CD14-positive monocyte (primary cell): ENCODE measurements at regions not wholly inside any gene's neighbourhood (a gene's known extent, or its start where the extent isn't known, plus 50 kb on each side); places are given as distances from the start of the nearest gene placed in this dataset.

Experiments
- DNase-seq, 3 donors: peaks; one replicate each; pipeline ENCODE4 v3.0.0-alpha.2; 2011 to 2022
- H2AFZ ChIP-seq: 2 replicates; pipeline ENCODE4 v1.6.0; 2012; ENCODE audit warnings: mild to moderate bottlenecking, low read depth, low read length, inconsistent platforms; ENCODE audit not compliant: insufficient read depth, poor library complexity, severe bottlenecking
- H3K27ac ChIP-seq, 2 donors: 1 replicate in 1 of 2; 2 replicates in 1 of 2; pipeline ENCODE4 v1.5.1; 2012 to 2013; ENCODE audit warnings: low read length in 2 of 2, control low read depth in 1 of 2, inconsistent platforms in 1 of 2, low read depth in 1 of 2, mild to moderate bottlenecking in 1 of 2
- H3K27me3 ChIP-seq, 2 donors: one replicate each; pipeline versions ENCODE4 v1.6.0 to v1.6.1; 2011 to 2013; ENCODE audit warnings: low read length in 2 of 2; ENCODE audit not compliant: control insufficient read depth in 2 of 2, insufficient read depth in 2 of 2
- H3K36me3 ChIP-seq, 2 donors: replicated peaks in 1 of 2; 1 replicate in 1 of 2; 2 replicates in 1 of 2; pipeline versions ENCODE4 v1.5.1 to v1.6.1; 2012 to 2013; ENCODE audit warnings: low read length in 2 of 2, control low read depth in 1 of 2, inconsistent platforms in 1 of 2, mild to moderate bottlenecking in 1 of 2; ENCODE audit not compliant: insufficient read depth in 2 of 2, control insufficient read depth in 1 of 2
- H3K4me1 ChIP-seq, 2 donors: 1 replicate in 1 of 2; 2 replicates in 1 of 2; pipeline versions ENCODE4 v1.5.1 to v1.6.1; 2012 to 2013; ENCODE audit warnings: low read length in 2 of 2, control low read depth in 1 of 2, inconsistent platforms in 1 of 2, mild to moderate bottlenecking in 1 of 2, moderate library complexity in 1 of 2; ENCODE audit not compliant: insufficient read depth in 2 of 2, control insufficient read depth in 1 of 2
- H3K4me2 ChIP-seq: replicated peaks from 2 replicates; pipeline ENCODE3; 2012; ENCODE audit warnings: low read length, moderate library complexity, mild to moderate bottlenecking; ENCODE audit not compliant: poor library complexity, severe bottlenecking; ENCODE audit errors: extremely low read depth
- H3K4me3 ChIP-seq, 3 experiments: fragments of 200-600 bp in 1 of 3; sonication (generic) in 1 of 3; replicated peaks in 1 of 3; 1 replicate in 2 of 3; 2 replicates in 1 of 3; pipeline ENCODE4 v1.5.1; 2011 to 2013; ENCODE audit warnings: low read length in 3 of 3, mild to moderate bottlenecking in 3 of 3, control low read depth in 2 of 3, low read depth in 2 of 3, inconsistent platforms in 1 of 3, moderate library complexity in 1 of 3
- H3K79me2 ChIP-seq: 2 replicates; pipeline ENCODE4 v1.6.0; 2012; ENCODE audit warnings: mild to moderate bottlenecking, control low read depth, inconsistent platforms, low read length, moderate library complexity; ENCODE audit not compliant: insufficient read depth
- H3K9ac ChIP-seq: 2 replicates; pipeline ENCODE4 v1.6.0; 2017; ENCODE audit warnings: low read length, mild to moderate bottlenecking; ENCODE audit not compliant: insufficient read depth, poor library complexity, severe bottlenecking
- H3K9me3 ChIP-seq, 2 donors: replicated peaks in 1 of 2; 1 replicate in 1 of 2; 2 replicates in 1 of 2; pipeline versions ENCODE4 v1.5.1 to v1.6.1; 2012 to 2013; ENCODE audit warnings: low read length in 2 of 2, control low read depth in 1 of 2; ENCODE audit not compliant: control insufficient read depth in 1 of 2, insufficient read depth in 1 of 2
- H4K20me1 ChIP-seq: 2 replicates; pipeline ENCODE4 v1.6.0; 2012; ENCODE audit warnings: mild to moderate bottlenecking, low read length, control low read depth, moderate library complexity; ENCODE audit not compliant: insufficient read depth
- H3K27ac Mint-ChIP-seq, 7 donors: one replicate each; pipeline ENCODE4 v1.8.0; 2020; ENCODE audit warnings: mild to moderate bottlenecking in 7 of 7, mixed read lengths in 7 of 7, moderate library complexity in 6 of 7, inconsistent platforms in 2 of 7
- H3K27me3 Mint-ChIP-seq, 3 donors: one replicate each; pipeline ENCODE4 v1.8.0; 2021 to 2022; ENCODE audit warnings: low read depth in 3 of 3, mild to moderate bottlenecking in 3 of 3, mixed read lengths in 3 of 3, moderate library complexity in 3 of 3, inconsistent platforms in 1 of 3
- H3K36me3 Mint-ChIP-seq, 2 donors: one replicate each; pipeline ENCODE4 v1.8.0; 2020; ENCODE audit warnings: mixed read lengths in 2 of 2, inconsistent platforms in 1 of 2, mild to moderate bottlenecking in 1 of 2
- H3K4me1 Mint-ChIP-seq: one replicate; pipeline ENCODE4 v1.8.0; 2020; ENCODE audit warnings: mild to moderate bottlenecking, mixed read lengths
- H3K4me3 Mint-ChIP-seq, 2 donors: one replicate each; pipeline ENCODE4 v1.8.0; 2020; ENCODE audit warnings: mild to moderate bottlenecking in 2 of 2, mixed read lengths in 2 of 2, moderate library complexity in 1 of 2
- H3K9me3 Mint-ChIP-seq, 7 donors: one replicate each; pipeline ENCODE4 v1.8.0; 2020 to 2022; ENCODE audit warnings: mixed read lengths in 7 of 7, mild to moderate bottlenecking in 6 of 7, moderate library complexity in 6 of 7, inconsistent platforms in 2 of 7
- WGBS: methylation state at CpG from one replicate; pipeline ENCODE4 v1.1.5; 2013; ENCODE audit warnings: missing lambda C conversion rate; ENCODE audit not compliant: insufficient coverage; 5-methylcytosine and 5-hydroxymethylcytosine counted together
- intact Hi-C, 2 donors: fragments of 100-400 bp; cut with micrococcal nuclease; formaldehyde crosslinking; loops; one replicate each; pipeline versions ENCODE4 v1.15.0 to v1.15.1; 2023
- TF ChIP-seq, protein P1 (sequence below): fragments of 200-600 bp; IDR thresholded peaks from one replicate; pipeline ENCODE4 v1.8.0; 2022; ENCODE audit warnings: antibody characterized with exemption, mild to moderate bottlenecking

GRCh38 chr2:59196491-59196890 lies 955.4 kb upstream of the FANCL start:
- no peaks in the 10 kb centered on the region for H3K4me1 Mint-ChIP-seq
- TF ChIP-seq, protein P1, sequence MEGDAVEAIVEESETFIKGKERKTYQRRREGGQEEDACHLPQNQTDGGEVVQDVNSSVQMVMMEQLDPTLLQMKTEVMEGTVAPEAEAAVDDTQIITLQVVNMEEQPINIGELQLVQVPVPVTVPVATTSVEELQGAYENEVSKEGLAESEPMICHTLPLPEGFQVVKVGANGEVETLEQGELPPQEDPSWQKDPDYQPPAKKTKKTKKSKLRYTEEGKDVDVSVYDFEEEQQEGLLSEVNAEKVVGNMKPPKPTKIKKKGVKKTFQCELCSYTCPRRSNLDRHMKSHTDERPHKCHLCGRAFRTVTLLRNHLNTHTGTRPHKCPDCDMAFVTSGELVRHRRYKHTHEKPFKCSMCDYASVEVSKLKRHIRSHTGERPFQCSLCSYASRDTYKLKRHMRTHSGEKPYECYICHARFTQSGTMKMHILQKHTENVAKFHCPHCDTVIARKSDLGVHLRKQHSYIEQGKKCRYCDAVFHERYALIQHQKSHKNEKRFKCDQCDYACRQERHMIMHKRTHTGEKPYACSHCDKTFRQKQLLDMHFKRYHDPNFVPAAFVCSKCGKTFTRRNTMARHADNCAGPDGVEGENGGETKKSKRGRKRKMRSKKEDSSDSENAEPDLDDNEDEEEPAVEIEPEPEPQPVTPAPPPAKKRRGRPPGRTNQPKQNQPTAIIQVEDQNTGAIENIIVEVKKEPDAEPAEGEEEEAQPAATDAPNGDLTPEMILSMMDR, result no peak
- 80% methylated on average over 1 of the region's 1 CpG for WGBS
- no peaks in the 10 kb centered on the region for H3K27me3 ChIP-seq
- H4K20me1 ChIP-seq, result no peaks in the 10 kb centered on the region
- intact Hi-C loops, result no loop called here
- no peak overlapping the region for H3K4me3 Mint-ChIP-seq
- H3K4me2 ChIP-seq, result no peak overlapping the region
- no peak overlapping the region for H3K27ac ChIP-seq
- H3K27me3 Mint-ChIP-seq, result no peaks in the 10 kb centered on the region
- H3K4me3 ChIP-seq, result no peak overlapping the region
- no peak for DNase-seq
- H3K36me3 Mint-ChIP-seq, result no peaks in the 10 kb centered on the region
- H3K79me2 ChIP-seq, result no peaks in the 10 kb centered on the region
- peaks cover 0 to 18% (median 10%) of the 10 kb centered on the region in 7 donors for H3K9me3 Mint-ChIP-seq
- no peak overlapping the region for H3K27ac Mint-ChIP-seq
- H3K36me3 ChIP-seq, result no peaks in the 10 kb centered on the region
- no peak overlapping the region for H3K9ac ChIP-seq
- no peak overlapping the region for H2AFZ ChIP-seq
- H3K9me3 ChIP-seq, result peaks cover 5 to 8% of the 10 kb centered on the region in 2 donors
- no peaks in the 10 kb centered on the region for H3K4me1 ChIP-seq

- Histone ChIP-seq H3K4me1 (no peaks in the 10 kb centered on the region), H3K36me3 (no peaks in the 10 kb centered on the region), H3K9me3 (peaks cover 5 to 8% of the 10 kb centered on the region in 2 donors), H3K4me3 (no peak overlapping the region), H4K20me1 (no peaks in the 10 kb centered on the region), H3K27ac (no peak overlapping the region), H3K9ac (no peak overlapping the region), H3K27me3 (no peaks in the 10 kb centered on the region), H2AFZ (no peak overlapping the region), H3K4me2 (no peak overlapping the region), H3K79me2 (no peaks in the 10 kb centered on the region)
- Mint-ChIP-seq H3K9me3 (peaks cover 0 to 18% (median 8%) of the 10 kb centered on the region in 7 donors), H3K4me3 (no peak overlapping the region), H3K4me1 (no peaks in the 10 kb centered on the region), H3K27ac (no peak overlapping the region), H3K27me3 (no peaks in the 10 kb centered on the region), H3K36me3 (no peaks in the 10 kb centered on the region)
- DNase-seq, result no peak
- TF ChIP-seq, protein P1, result no peak
- intact Hi-C loops, result no loop called here
- WGBS, result 100% methylated on average over 2 of the region's 4 CpGs
Observed at GRCh38 chr2:59195851-59196250, 954.7 kb upstream of the FANCL start.
